Midbrain (tissue), 1 donor: ENCODE measurements at regions not wholly inside any gene's neighbourhood (a gene's known extent, or its start where the extent isn't known, plus 50 kb on each side); places are given as distances from the start of the nearest gene placed in this dataset.

ENCODE experiments used
- DNase-seq: peaks from one replicate; lab custom pipeline; 2025; lab: John Stamatoyannopoulos, UW

DNA sequence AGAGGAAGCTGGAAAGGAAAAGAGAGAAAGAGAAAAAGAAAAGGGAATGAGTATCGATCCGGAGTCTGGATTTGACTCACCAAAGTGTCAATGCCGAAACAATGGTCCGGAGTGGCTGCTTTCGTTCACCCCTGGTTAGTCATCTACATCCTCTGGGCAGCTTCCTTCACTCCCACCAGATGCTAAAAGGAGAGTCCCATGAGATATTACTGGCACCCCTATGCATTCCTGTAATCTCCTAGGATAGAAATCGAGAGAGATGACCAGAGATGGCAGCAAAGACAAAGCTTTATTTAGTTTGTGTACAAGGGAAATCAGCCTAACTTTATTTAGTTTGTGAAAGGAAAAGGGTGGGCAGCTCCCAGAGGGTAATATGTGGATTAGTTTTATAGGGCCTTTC is 622.2 kb downstream of the ZPLD1 start:
- no peak for DNase-seq

DNA sequence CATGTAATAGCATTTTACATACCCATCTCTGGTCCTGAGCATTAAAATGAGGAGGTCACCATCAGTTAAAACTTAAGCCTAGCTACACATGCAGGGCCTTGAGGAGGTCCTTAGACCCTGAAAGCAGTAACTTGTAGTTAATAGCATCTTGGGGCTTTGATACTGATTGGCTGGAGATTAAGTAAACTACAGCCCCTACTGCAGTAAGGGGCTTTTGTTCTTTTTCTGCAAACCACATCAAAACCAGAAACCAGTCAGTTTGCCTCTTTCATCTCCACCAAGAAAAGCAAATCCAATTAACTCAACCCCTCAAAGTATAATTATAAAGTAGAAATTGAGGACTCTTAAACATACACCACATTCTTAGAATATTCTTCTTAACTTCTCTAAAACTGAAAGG is 622.7 kb downstream of the ZPLD1 start:
- DNase-seq: no peak

DNA sequence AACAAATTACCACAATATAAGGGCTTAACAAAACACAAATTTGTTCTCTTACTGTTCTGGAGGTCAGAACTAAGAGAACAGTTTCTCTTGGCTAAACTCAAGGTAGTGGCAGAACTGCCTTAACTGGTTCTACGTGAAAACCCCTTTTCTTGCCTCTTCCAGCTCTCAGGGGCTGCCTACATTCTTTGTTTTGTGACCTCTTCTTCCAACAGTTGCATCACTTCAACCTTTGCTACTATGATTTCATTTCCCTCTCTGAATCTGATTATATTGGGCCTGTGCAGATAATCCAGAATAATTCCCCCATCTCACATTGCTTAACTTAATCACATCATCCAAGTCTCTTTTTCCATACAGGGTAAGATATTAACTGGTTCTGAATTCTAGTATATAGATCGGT is 624.6 kb downstream of the ZPLD1 start:
- DNase-seq: no peak

DNA sequence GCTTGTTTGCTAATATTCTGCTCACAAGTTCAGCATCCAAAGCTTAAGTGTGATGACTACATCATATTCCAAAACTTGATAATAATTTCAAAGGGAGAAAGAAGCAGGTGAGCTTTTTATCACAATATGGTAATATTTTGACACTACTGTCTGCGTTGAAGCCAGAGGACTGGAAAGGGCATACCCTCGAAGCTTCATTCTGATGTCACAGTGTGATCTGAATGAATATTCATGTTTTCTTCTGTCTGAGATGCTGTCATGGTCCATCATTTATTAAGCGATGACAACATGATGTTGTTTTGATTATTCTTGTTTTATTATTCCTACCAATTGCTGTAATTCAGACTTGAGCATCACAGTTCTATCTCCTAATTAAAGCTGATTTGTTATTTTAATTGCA is 625.4 kb downstream of the ZPLD1 start:
- DNase-seq: no peak

DNA sequence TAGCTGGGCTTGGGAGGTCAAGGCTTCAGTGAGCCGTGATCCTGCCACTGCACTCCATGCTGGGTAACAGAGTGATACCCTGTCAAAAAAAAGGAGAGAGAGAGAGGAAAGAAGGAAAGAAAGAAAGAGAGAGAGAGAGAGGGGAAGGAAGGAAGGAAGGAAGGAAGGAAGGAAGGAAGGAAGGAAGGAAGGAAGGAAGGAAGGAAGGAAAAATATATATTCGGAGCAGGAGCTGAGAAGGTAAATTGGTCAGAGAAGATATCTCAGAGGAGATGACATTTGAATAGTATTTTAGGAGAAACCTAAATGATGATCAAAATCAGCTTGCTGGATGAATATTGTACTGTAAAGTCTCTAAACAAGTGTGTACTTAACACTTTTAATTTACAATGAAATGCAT is 633.1 kb downstream of the ZPLD1 start:
- no peak for DNase-seq

DNA sequence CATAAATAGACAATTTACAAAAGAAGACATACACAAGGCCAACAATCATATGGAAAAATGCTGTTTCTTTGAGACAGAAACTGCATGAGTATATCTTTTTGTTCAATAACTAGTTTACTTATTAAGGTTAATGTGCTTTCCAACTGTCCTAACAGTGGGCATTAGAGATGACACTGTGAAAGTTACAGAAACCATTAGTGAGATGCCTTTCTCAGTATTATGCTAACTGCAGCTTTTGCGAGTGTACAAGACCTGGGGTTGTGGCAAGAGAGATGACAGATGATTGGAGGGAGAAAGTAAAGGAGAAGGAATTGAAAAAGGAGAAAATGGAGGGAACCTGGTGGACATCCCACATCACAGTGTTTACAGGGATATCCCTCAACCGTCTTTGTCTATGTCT is 640.5 kb downstream of the ZPLD1 start:
- no peak for DNase-seq

DNA sequence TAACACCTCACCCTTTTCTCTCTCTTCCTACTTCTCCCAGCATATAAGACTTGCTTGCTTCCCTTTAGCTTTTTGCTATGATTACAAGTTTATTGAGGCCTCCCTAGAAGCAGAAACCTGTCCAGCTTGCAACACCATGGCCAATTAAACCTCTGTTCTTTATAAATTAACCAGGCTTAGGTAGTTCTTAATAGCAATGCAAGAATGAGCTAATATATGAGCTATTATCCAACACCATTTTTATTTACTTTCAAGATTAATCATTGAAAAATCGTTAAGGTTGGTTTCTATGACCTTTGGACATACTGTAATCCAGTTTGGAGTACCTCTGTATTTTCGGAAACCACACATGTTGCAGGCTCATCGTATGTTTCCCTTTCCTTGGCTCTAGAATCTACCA is 643.1 kb downstream of the ZPLD1 start:
- DNase-seq: no peak

DNA sequence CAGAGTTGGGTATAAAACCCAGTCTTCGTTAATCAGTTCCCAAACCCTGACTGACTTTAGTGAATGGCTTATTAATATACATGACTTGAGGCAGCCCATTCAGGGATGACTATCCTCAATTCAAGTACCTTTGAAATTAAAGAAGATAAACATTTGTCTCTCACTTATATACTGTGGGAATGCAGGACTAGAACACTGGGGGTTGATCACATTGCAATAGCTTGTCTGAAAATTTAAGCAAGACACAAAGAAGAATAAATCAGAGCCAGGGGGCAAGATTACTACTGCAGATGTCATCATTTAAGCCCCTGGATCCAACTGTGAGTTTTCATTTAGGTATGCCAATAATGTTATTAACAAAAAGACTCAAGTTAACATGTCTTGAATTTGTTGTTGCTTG is 647.7 kb downstream of the ZPLD1 start:
- no peak for DNase-seq

DNA sequence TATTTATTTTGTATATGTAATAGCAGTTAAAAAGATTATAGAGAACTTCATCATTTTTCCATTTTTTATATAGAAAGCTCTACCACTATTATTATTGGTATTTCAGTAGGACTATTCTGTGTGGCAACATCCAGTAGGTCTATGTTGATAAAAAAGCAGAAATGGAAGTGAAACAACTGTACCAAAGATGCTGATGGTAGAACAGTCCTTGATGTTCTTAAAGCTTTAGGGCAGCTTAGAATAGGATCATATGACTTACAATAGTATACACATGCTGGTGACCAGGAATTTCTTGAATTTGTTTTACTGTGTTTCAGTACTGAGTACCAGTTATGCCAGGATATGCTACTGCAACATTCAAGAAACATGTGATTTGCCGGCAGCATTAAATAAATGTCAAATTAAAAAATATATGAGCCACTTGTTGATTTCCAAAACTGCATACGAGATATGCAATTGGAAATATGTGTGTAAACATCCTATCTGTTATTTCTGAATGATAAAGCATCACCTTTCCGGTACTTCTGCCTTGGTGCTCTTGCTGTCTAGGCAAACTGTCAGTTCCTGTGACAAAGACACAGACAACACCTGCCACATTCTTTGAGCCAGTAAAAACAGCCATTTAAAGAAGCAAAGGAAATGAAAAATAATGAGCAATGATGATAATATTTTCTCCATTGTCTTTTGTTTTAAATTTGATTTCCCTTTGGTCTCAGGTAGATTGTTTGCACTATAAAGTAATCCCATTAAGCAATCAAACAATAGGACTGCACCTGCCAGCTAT is 649.2 kb downstream of the ZPLD1 start:
- no peak for DNase-seq

DNA sequence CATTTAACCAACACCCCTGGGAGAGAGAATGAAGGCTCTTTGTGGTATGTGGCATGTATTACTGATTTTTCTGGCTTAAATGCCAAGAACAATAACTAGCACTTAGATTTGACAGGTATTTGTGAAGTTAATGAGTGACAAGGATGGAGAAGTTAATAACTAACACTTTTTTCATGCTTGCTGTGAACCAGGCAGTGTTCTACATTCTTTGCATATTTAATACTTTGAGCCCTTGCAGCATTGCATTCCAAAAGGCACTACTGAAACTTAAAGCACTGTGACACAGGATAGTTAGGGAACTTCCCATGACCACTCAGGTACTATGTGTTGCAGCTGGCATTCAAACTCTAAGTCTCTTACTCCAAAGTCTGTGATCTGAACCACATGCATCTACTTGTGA is 650.6 kb downstream of the ZPLD1 start:
- DNase-seq: no peak

DNA sequence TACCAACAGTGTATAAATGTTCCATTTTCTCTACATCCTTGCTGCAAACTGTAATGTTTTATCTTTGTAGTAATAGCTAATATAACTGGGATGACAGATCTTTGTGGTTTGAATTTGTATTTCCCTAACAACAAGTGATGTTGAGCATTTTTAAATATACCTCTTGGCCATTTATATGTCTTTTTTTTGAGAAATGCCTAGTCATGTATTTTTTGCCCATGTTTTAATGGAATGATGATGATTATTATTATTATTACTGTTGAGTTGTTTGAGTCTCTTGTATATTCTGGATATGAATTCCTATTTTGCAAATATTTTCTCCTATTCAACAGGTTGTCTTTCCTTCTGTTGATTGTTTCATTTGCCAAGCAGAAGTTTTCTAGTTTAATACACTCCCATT is 654.9 kb downstream of the ZPLD1 start:
- DNase-seq: no peak

DNA sequence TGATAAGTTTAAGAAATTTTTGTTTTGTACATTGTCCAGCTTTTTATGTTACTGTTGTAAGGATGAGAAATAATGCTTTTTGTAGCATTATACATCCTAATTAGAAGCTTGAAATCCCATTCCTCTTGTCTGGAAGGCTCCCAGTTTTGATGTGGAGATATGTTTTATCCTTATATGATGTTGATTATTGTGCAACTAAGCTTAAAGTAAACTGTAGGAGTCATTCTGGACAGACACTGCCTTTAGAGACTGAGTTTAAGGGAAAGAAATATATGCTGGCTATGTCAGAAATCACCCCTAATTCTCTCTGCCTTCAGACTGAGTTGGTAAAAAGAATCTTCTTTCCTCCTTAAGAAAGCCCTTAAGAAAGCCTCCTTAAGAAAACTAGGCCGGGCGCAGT is 670.4 kb downstream of the ZPLD1 start:
- DNase-seq: no peak

DNA sequence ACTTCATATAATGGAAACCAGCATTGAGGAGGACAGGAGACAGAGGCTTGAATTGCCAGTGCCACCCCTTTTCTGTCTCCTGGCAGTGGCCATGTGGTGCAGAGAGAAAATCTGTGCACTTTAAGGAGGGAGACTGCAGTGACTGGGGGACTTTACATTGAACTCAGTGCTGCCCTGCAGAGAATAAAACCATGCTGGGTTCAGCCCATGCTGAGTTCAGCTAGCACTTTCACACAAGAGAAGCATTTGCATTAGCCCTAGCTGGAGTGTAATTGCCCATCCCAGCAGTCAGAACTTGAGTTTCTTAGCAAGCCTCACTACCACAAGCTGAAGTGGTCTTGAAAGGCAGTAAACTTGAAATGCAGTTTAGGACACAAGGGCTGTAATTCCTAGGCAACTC is 677.5 kb downstream of the ZPLD1 start:
- DNase-seq: no peak

DNA sequence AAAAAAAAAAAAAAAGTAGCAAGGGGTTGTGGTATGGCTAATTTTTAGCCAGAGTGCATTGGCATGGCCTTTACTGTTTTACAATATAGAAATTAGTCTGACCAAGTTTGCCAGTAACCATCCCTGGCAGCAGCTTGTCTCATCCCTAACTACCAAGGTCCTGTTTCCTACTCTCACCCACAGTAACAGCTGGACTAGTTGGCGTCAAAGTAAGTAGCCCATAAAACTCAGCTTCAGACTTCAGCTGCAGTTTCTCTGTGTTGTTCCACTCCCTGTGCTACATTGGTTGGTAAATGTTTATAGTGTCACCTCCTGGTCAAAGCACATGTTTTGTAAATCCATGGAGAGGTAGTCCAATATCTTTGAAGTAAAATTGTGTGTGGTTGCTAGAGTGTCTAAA is 691.3 kb downstream of the ZPLD1 start:
- no peak for DNase-seq

DNA sequence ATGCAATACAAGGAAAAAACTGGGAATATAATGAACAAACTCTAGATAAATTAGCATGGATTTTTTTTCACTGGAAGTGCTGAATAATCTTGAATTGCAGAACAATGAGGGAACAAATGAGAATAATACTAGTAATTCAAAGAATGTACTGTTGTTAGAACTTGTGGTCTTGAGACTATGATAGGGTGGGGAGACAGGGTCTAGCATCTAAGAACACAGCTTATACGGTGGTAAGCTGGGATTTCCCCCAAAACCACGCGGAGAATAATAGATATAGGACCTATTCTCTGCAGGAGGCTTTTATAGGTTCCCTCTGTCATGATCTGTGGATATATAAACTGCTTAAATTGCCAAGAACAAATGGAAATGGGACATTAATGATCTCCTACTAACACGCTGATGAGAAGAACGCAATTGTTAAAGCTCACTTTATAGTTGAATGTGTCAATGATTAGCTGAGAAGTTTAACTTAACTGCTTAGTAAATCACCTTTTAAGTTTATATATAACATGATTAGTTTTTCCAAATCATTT is 692.3 kb downstream of the ZPLD1 start:
- no peak for DNase-seq

DNA sequence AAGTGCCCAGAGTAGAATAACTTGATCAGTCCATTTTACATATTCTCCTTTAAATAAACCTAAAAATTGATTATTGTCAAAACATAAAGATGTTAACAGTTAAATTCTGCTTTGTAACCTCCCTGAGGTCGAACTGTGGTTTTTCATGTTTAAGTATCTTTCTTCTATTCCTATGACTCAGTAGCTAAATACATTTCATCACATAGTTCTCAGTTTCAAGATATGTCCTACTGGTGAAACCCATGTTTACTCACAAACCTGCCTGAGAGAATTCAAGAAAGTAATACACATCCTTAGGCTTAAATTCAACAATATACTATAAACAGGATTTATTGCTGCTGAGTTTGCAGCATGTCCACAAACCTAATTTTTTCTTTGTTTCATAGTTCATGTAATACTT is 692.9 kb downstream of the ZPLD1 start:
- no peak for DNase-seq

DNA sequence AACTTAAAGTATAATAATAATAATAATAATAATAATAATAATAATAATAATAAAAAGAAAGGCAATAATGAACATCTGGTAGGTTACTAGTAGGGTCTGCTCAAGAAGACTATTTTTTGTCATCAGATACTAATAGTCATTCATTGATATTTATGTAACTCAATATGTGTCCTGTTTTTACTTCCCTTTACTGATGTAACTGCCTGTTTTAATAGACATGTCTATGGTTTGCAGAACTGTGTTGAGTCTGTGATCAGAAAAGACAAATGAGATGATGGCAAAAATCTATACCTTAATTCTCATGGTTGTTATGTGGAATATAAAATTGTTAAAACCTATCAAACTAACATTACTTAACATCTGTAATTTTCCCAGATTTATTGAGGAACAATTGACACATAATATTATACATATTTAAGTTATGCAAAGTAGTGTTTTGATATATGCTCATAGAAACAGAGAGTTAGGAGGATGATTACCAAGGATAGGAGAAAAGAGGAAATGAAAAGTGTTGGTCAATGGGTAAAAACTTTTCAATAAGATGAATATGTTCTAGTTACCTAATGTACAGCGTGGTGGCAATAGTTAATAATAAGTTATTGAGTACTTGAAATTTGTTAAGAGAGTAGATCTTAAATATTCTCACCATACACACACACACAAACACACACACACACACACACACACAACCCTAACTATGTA is 699.4 kb downstream of the ZPLD1 start:
- no peak for DNase-seq

DNA sequence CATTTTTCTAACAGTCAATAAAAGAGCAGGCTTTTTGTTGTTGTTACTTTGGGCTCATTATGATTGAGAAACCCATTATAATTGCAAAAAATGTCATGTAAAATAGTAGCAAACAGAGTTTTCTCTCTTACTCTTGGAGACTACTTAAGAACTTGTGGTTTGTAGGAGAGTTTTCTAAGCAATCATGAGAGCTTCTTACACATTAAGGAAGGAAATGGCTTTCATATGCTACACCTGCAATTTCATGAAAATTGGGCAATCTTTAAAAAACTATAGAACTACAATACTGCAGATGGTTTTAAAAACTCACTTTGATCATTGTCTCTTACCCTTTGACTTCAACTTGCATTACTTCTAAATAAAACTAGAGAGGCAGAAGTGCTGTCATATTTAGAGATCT is 701.8 kb downstream of the ZPLD1 start:
- DNase-seq: no peak

DNA sequence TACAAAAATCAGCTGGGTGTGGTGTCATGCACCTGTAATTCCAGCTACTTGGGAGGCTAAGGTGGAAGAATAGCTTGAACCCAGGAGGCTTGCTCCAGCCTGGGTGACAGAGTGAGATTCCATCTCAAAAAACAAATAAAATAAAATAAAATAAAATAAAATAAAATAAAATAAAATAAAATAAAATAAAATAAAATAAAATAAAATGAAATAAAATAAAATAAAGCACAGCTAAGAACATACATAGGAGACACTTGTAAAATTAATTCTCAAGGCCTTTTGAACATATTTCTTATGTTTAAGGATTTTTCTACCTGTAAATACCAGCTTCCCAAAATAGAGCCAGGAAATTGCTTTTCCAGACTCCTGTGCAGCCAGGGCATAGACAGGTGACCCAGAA is 703.0 kb downstream of the ZPLD1 start:
- no peak for DNase-seq

DNA sequence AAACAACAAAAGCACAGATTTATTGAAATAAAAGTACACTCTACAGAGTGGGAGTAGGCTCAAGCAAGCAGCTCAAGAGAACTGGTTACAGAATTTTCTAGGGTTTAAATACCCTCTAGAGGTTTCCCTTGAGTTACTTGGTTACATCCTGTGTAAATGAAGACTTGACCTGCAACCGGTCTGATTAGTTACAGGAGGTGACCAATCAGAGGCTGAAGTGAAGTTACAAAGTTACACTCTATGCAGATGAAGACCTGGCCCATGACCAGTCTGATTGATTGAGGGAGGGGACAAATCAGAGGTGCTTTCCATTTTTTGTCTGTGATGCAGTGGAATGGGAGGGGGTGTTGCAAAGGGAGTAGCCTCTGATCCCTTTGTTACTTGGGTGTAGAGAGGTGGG is 723.4 kb downstream of the ZPLD1 start:
- DNase-seq: no peak

DNA sequence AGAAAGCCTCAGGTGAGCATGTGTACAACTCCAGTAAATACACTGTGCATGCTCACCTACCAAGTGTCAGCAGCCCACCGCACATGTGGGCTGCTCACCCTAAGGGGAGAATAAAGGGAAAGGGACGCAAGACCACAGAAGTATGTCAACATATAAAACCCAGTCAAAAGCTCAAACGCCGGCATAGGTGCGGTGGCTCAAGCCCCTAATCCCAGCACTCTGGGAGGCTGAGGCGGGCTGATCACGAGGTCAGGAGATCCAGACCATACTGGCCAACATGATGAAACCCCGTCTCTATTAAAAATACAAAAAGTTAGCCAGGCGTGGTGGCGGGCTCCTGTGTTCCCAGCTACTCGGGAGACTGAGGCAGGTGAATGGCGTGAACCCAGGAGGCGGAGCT is 732.1 kb downstream of the ZPLD1 start:
- DNase-seq: no peak

DNA sequence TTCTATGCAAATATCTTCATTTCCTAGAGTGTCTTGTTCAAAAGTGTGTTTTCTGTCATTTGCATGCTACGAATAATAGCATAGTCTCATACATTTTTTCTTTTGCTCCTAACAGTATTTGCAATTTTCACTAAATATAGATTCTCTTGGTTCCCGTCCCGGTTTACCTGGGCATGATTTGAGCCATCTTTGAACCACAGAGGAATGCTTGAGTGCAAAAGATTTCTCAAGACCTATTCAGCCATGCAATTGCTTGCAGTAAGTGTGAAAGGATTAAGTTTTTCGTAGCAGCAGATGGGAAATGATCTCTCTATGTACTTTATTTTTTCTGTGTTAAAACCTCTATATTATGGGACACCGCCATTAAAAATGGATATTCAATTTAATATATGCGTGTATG is 733.0 kb downstream of the ZPLD1 start:
- DNase-seq: no peak

DNA sequence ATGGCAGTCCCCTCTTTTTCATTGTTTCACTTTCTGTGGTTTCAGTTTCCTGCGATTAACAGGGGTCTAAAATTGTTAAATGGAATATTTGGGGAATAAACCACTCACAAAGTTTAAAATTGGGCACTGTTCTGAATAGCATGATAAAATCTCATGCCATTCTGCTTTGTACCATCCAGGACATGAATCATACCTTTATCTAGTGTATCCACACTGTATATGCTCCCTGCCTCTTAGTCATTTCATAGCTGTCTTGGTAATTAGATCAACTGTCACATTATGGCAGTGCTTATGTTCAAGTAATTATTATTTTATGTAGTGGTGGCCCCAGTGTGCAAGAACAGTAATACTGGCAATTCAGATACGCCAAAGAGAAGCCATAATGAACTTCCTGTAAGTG is 734.5 kb downstream of the ZPLD1 start:
- DNase-seq: no peak

DNA sequence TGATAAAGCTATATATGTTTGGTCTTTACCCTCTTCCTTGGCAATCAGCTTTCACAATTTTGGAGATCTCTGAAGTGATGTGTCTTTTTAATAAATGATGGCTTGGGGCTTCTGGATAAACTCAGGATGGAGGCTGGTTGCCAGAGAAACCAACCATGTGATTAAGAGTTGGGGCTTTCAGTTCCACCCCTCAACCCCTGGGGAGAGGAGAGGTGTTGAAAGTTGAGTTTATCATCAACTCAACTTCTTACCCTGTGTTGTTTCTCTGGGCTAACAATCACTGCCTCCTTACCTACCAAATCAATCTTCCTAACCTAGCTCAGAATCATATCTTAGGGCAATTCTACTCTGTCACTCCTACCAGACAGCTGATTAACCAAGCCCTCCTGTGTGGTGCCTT is 735.8 kb downstream of the ZPLD1 start:
- no peak for DNase-seq
